PC-9 (cell line): ENCODE measurements at regions not wholly inside any gene's neighbourhood (a gene's known extent, or its start where the extent isn't known, plus 50 kb on each side); places are given as distances from the start of the nearest gene placed in this dataset.

Experiments used
- BruUV-seq: library from RNA; stranded (reverse); fragments of 400-500 nt; replicated peaks from 2 replicates; lab custom pipeline; 2021; lab: Mats Ljungman, UMichigan
- CTCF ChIA-PET: fragments of 300-600 bp; sonication (Branson Sonifier 250); formaldehyde crosslinking; loops from one replicate; lab custom pipeline; 2022; ENCODE audit warnings: antibody characterized with exemption; lab: Charles Lee
- POLR2A ChIA-PET: fragments of 300-600 bp; sonication (Branson Sonifier 250); formaldehyde crosslinking; loops from one replicate; lab custom pipeline; 2022; ENCODE audit warnings: antibody characterized with exemption; ENCODE audit not compliant: unreplicated experiment; lab: Charles Lee
- DNase-seq, 2 experiments: peaks; one replicate each; pipeline versions ENCODE4 v3.0.0 to v3.0.0-alpha.2; 2015 to 2022; ENCODE audit warnings: mixed read lengths in 1 of 2
- H2AFZ ChIP-seq: fragments of 200-600 bp; sonication (generic); 2 replicates; pipeline ENCODE4 v1.8.1; 2017; ENCODE audit warnings: antibody characterized with exemption
- H3F3A ChIP-seq: fragments of 200-600 bp; sonication (generic); 2 replicates; pipeline ENCODE4 v1.8.1; 2017; ENCODE audit warnings: antibody characterized with exemption, mild to moderate bottlenecking, low read depth; ENCODE audit not compliant: insufficient read depth
- H3K27ac ChIP-seq: fragments of 200-600 bp; sonication (generic); 2 replicates; pipeline ENCODE4 v1.6.1; 2016; ENCODE audit warnings: mixed run types
- H3K27me3 ChIP-seq: fragments of 200-600 bp; sonication (generic); 2 replicates; pipeline ENCODE4 v1.6.1; 2016; ENCODE audit warnings: low read depth, mixed run types; ENCODE audit not compliant: insufficient read depth
- H3K36me3 ChIP-seq: fragments of 200-600 bp; sonication (generic); 2 replicates; pipeline ENCODE4 v1.6.1; 2016; ENCODE audit warnings: low read depth, mixed run types
- H3K4me1 ChIP-seq: fragments of 200-600 bp; sonication (generic); replicated peaks from 2 replicates; pipeline ENCODE4 v1.6.1; 2016; ENCODE audit warnings: mixed run types; ENCODE audit not compliant: insufficient read depth
- H3K4me2 ChIP-seq: fragments of 200-600 bp; sonication (generic); 2 replicates; pipeline ENCODE4 v1.6.1; 2017; ENCODE audit warnings: mixed run types
- H3K4me3 ChIP-seq: fragments of 200-600 bp; sonication (generic); 2 replicates; pipeline ENCODE4 v1.6.1; 2016; ENCODE audit warnings: mixed run types
- H3K79me2 ChIP-seq: fragments of 200-600 bp; sonication (generic); 2 replicates; pipeline ENCODE4 v1.6.1; 2017; ENCODE audit warnings: low read depth, mixed run types
- H3K9me2 ChIP-seq: fragments of 200-600 bp; sonication (generic); 2 replicates; pipeline ENCODE4 v1.8.1; 2017; ENCODE audit warnings: mild to moderate bottlenecking; ENCODE audit not compliant: insufficient read depth
- H3K9me3 ChIP-seq: fragments of 200-600 bp; sonication (generic); 2 replicates; pipeline ENCODE4 v1.8.1; 2016; ENCODE audit warnings: low read depth; ENCODE audit not compliant: insufficient read depth
- H4K20me1 ChIP-seq: fragments of 200-600 bp; sonication (generic); 2 replicates; pipeline ENCODE4 v1.8.1; 2017; ENCODE audit not compliant: insufficient read depth
- EZH2 ChIP-seq: fragments of 200-600 bp; sonication (generic); IDR thresholded peaks from 2 replicates; pipeline ENCODE4 v1.8.0; 2017; ENCODE audit warnings: antibody characterized with exemption, low read depth
- intact Hi-C: fragments of 100-400 bp; cut with micrococcal nuclease; formaldehyde crosslinking; loops from one replicate; pipeline ENCODE4 v1.10.0; 2022; ENCODE audit not compliant: unreplicated experiment
- TF ChIP-seq, protein P1 (sequence below): fragments of 200-600 bp; sonication (generic); conservative IDR thresholded peaks from 2 replicates; pipeline ENCODE4 v1.6.1; 2017; ENCODE audit warnings: mixed run types, antibody characterized with exemption, mild to moderate bottlenecking, moderate library complexity

DNA sequence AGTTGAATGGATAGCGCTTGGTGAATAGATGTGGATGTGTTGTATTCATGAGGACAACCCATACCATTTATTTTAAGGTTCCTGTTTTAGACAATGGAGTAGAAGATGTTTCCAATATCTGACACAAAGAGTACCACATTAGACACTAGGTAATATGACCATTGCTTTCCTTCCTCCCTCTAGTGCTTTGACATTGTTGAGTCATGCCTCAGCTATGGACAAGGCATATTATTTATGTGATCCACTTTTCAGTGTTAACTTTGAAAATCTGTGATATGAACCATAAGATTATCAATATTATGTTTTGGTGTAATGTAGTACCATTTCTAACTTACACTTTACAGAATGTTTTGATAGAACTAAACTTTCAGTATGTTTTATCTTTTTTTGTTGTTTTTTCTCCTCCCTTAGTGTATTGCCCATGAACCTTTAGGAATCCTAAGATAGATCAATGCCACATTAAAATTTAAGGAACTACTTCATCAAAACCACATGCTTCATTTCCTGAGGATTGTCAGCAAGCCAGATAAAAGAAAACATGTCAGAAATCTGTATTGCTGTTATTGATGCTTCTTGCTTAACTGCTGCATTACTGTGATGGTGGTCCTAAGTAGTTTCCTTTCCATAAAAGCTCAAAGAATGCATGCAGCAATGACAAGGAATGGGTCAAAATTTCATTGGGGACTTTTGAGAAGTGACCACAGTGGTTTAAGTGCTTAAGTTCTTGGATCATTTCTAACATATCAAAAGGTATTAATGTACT, 105.0 kb downstream of the PCDH7 start:
- no TSS peak for BruUV-seq
- Histone ChIP-seq H3K4me3 (no peak overlapping the region), H3K79me2 (no peaks in the 10 kb centered on the region), H4K20me1 (no peaks in the 10 kb centered on the region), H3F3A (peaks cover 4% of the 10 kb centered on the region; the same call in 1 of the 2 replicates), H3K36me3 (no peaks in the 10 kb centered on the region), H3K4me1 (peaks cover 10% of the 10 kb centered on the region), H3K9me2 (no peaks in the 10 kb centered on the region), H2AFZ (no peak overlapping the region), H3K27me3 (no peaks in the 10 kb centered on the region), H3K27ac (no peak overlapping the region), H3K9me3 (no peaks in the 10 kb centered on the region), H3K4me2 (no peak overlapping the region)
- ChIA-PET CTCF (no interaction called here), POLR2A (no interaction called here)
- intact Hi-C loops = loop anchor here (5.0 kb wide), 1 partner anchor 42 kb away; no protein-coding TSS in a partner anchor
- TF ChIP-seq, protein P1, sequence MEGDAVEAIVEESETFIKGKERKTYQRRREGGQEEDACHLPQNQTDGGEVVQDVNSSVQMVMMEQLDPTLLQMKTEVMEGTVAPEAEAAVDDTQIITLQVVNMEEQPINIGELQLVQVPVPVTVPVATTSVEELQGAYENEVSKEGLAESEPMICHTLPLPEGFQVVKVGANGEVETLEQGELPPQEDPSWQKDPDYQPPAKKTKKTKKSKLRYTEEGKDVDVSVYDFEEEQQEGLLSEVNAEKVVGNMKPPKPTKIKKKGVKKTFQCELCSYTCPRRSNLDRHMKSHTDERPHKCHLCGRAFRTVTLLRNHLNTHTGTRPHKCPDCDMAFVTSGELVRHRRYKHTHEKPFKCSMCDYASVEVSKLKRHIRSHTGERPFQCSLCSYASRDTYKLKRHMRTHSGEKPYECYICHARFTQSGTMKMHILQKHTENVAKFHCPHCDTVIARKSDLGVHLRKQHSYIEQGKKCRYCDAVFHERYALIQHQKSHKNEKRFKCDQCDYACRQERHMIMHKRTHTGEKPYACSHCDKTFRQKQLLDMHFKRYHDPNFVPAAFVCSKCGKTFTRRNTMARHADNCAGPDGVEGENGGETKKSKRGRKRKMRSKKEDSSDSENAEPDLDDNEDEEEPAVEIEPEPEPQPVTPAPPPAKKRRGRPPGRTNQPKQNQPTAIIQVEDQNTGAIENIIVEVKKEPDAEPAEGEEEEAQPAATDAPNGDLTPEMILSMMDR = no peak
- no peak for DNase-seq

DNA sequence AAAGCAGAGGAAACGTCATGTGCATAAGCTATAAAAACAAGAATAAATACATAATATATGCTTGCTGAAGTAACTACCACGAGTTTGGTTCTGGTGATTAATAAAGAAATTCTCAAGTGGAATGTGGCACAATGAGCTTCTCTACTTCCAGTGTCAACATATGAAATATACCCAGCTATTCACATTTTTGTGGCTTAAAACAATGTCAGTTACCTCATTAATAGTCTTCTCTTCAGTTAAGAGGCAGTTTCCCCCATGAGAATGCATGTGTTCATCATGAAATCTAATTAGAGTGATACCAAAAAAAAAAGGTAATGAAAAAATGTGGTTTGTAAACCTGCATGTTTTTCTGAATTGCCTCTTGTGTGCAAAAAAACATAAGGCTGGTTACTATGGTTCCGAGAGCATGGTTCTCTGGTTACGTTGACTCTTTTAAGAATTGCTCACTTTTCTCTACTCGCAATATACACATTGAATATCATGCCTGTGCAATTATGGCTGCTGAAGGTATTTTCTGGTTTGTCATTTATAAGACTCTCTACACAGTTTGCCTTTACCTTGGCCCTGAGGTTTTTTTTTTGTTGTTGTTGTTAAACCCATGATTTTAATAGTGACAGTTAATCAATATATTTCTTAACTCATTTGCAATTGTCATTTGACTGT, 108.2 kb downstream of the PCDH7 start:
- Histone ChIP-seq H3K4me3 (no peak overlapping the region), H4K20me1 (no peaks in the 10 kb centered on the region), H3K27me3 (no peaks in the 10 kb centered on the region), H3K79me2 (no peaks in the 10 kb centered on the region), H3K9me2 (no peaks in the 10 kb centered on the region), H3K27ac (no peak overlapping the region), H2AFZ (no peak overlapping the region), H3K4me1 (0 out of 2 replicates have a peak, but pooled peaks cover 3% of the 10 kb centered on the region), H3F3A (no peaks in the 10 kb centered on the region), H3K4me2 (no peak overlapping the region), H3K9me3 (no peaks in the 10 kb centered on the region), H3K36me3 (no peaks in the 10 kb centered on the region)
- ChIA-PET CTCF (interaction anchor here (0.6 kb wide), 1 partner anchor 218 kb away, joined by 3 read pairs; no protein-coding TSS in a partner anchor), POLR2A (interaction anchor here (0.6 kb wide), 1 partner anchor 58 kb away, joined by 3 read pairs; no protein-coding TSS in a partner anchor)
- TF ChIP-seq, protein P1 = no peak
- TF ChIP-seq EZH2 = no peak
- intact Hi-C loops = loop anchor here (5.0 kb wide), 1 partner anchor 39 kb away; no protein-coding TSS in a partner anchor
- no TSS peak for BruUV-seq
- peak in 1 of 2 experiments; percentile 58 for DNase-seq

DNA sequence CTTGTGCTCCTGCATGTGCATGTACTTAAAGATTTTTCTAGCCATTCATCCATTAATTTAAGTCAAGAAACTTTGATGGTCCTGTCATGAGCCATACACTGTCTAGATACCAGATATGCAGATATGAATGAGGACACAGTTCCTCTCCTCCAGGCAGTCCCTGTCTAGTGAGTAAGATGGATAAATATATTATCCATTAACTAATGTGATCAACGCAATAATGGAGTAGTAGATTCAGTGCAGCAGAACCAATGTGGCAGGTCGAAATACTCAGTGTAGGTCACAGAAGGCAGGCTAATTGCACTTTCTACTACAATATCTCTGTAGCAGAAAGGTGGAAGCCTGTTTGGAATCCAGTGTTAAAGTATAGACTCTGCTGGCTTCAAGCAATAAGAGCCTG, 112.5 kb downstream of the PCDH7 start:
- H3K79me2 ChIP-seq = no peaks in the 10 kb centered on the region
- POLR2A ChIA-PET = no interaction called here
- peaks cover 15% of the 10 kb centered on the region for H3K4me1 ChIP-seq
- no peaks in the 10 kb centered on the region for H3K36me3 ChIP-seq
- H3K9me2 ChIP-seq = no peaks in the 10 kb centered on the region
- H3K9me3 ChIP-seq = no peaks in the 10 kb centered on the region
- no peak for DNase-seq
- no peak overlapping the region for H3K4me3 ChIP-seq
- CTCF ChIA-PET = no interaction called here
- intact Hi-C loops = no loop called here
- BruUV-seq = no TSS peak
- TF ChIP-seq EZH2 = no peak
- TF ChIP-seq, protein P1 = no peak
- no peaks in the 10 kb centered on the region for H3K27me3 ChIP-seq
- H3F3A ChIP-seq = 0 out of 2 replicates have a peak, but pooled peaks cover 7% of the 10 kb centered on the region
- H4K20me1 ChIP-seq = no peaks in the 10 kb centered on the region
- no peak overlapping the region for H2AFZ ChIP-seq
- H3K27ac ChIP-seq = no peak overlapping the region
- H3K4me2 ChIP-seq = no peak overlapping the region
